ENCODE measurements at regions not wholly inside any gene's neighbourhood (a gene's known extent, or its start where the extent isn't known, plus 50 kb on each side); places are given as distances from the start of the nearest gene placed in this dataset.

DNA sequence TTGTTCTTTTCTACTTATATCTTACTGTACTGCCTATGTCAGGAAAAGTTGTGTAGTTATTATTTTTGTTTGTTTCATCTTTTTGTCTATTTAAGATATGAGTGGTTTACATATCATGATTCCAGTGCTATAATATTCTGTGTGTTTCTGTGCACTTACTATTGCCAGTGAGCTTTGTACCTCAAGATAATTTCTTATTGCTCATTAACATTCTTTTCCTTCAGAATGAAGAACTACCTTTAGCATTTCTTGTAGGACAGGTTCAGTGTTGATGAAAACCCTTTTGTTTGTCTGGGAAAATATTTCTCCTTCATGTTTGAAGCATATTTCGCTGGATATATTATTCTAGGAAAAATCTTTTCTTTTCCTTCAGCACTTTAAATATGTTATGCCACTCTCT, 452.7 kb upstream of the FAT3 start:
- TF ChIP-seq CTCF (conservative IDR thresholded peaks at IDR 0.05 in 1 of 2, IDR thresholded peaks at IDR 0.05 in 1 of 2; ENCODE audit: extremely low read depth in 1 of 2, insufficient read depth in 1 of 2, low read depth in 1 of 2, low read length in 2 of 2) (no peak), EZH2 (IDR thresholded peaks at IDR 0.05; ENCODE audit: borderline replicate concordance, low read length) (no peak)
